ENCODE measurements at regions not wholly inside any gene's neighbourhood (a gene's known extent, or its start where the extent isn't known, plus 50 kb on each side); places are given as distances from the start of the nearest gene placed in this dataset.

DNA sequence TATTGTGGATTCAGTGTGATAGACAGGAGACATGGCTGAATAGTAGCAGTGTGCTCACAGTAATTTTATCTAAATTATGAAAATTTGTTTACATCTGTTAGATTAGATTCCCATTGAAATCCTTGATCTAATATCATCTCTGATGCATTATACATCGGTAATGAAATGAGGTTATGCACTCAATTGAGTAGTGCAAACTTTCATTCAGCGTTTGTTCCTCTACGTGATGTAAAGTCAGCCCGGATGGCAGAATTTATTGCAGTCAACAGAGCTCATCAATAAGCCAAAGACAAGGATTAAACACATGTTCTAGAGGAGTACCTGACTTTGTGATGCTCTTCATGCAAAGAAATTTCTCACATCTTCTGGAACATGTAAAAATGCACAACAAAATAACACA, 549.2 kb downstream of the GOLGA6L6 start:
- peaks cover 0 to 10% of the 10 kb centered on the region in 2 donors for H3K9me3 ChIP-seq
- H3K36me3 ChIP-seq = no peaks in the 10 kb centered on the region
- no peak for DNase-seq
- H3K27me3 ChIP-seq = no peaks in the 10 kb centered on the region
- intact Hi-C loops (cut with DNase I) = no loop called here
- no peak overlapping the region for H3K4me3 ChIP-seq
- TF ChIP-seq, protein P1, sequence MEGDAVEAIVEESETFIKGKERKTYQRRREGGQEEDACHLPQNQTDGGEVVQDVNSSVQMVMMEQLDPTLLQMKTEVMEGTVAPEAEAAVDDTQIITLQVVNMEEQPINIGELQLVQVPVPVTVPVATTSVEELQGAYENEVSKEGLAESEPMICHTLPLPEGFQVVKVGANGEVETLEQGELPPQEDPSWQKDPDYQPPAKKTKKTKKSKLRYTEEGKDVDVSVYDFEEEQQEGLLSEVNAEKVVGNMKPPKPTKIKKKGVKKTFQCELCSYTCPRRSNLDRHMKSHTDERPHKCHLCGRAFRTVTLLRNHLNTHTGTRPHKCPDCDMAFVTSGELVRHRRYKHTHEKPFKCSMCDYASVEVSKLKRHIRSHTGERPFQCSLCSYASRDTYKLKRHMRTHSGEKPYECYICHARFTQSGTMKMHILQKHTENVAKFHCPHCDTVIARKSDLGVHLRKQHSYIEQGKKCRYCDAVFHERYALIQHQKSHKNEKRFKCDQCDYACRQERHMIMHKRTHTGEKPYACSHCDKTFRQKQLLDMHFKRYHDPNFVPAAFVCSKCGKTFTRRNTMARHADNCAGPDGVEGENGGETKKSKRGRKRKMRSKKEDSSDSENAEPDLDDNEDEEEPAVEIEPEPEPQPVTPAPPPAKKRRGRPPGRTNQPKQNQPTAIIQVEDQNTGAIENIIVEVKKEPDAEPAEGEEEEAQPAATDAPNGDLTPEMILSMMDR (IDR thresholded peaks at IDR 0.05) = no peak
- no peak for ATAC-seq
- no peaks in the 10 kb centered on the region for H3K4me1 ChIP-seq
- no peak overlapping the region for H3K27ac ChIP-seq

DNA sequence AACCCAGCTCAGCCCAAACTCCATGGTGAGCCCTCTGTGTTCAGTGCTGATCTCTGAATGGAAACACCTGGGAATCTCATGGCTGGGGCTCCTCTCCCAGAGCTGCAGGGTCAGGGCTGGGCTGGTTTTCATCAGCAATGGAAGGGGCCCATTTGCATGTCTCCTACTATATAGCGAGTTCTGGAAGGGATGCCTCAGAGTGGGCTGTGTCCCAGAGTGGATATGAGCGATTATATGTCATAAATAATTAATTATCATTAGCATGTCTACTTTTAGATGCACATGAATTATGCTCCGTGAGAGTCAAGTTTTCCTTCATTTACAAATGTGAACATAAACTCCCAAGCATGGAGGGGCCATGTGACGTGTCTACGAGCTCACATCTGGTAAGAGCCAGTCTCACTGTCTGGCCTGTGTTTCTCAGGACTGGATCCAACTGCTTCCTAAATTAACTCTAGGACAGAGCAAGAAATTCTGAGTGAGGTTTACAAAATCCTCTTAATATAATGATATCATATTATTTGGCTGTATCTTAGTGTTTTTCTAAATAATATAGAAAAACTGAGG, 553.4 kb downstream of the GOLGA6L6 start:
- no peaks in the 10 kb centered on the region for H3K36me3 ChIP-seq
- no peak for DNase-seq
- H3K27me3 ChIP-seq = no peaks in the 10 kb centered on the region
- no peak for ATAC-seq
- no peak overlapping the region for H3K4me3 ChIP-seq
- H3K27ac ChIP-seq = no peak overlapping the region
- TF ChIP-seq, protein P1 (IDR thresholded peaks at IDR 0.05) = no peak
- H3K4me1 ChIP-seq = no peaks in the 10 kb centered on the region
- H3K9me3 ChIP-seq = peaks cover 0 to 10% of the 10 kb centered on the region in 2 donors
- intact Hi-C loops (cut with DNase I) = no loop called here

DNA sequence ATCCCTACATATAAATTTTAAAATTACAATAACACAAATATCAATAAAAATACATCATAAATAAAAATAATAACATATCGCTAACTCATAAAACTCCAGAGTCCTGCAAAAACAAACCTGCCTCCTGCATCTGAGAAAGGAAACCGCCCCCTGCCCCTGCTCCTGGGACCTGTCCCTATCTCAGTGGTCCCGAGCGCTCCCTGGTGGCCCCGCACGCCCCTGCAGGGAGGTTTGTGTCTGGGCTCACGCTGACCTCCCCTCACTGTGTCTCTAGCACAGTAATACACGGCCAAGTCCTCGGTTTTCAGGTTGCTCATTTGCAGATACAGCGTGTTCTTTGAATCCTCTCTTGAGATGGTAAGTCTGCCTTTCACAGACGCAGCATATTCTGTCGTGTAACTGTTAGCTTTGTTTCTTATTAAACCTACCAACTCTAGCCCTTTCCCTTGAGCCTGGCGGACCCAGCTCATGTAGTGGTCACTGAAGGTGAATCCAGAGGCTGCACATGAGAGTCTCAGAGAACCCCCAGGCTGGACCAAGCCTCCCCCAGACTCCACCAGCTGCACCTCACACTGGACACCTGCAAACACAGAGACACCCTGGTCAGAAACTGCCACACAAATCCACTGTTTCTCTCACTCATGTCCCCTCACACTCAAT, 554.1 kb downstream of the GOLGA6L6 start:
- no peak for ATAC-seq
- H3K4me3 ChIP-seq = no peak overlapping the region
- intact Hi-C loops (cut with DNase I) = no loop called here
- no peaks in the 10 kb centered on the region for H3K4me1 ChIP-seq
- H3K27me3 ChIP-seq = no peaks in the 10 kb centered on the region
- peaks cover 0 to 10% of the 10 kb centered on the region in 2 donors for H3K9me3 ChIP-seq
- peak in 1 of 4 donors; percentile 49 for DNase-seq
- no peaks in the 10 kb centered on the region for H3K36me3 ChIP-seq
- H3K27ac ChIP-seq = no peak overlapping the region
- TF ChIP-seq, protein P1 (IDR thresholded peaks at IDR 0.05) = no peak

DNA sequence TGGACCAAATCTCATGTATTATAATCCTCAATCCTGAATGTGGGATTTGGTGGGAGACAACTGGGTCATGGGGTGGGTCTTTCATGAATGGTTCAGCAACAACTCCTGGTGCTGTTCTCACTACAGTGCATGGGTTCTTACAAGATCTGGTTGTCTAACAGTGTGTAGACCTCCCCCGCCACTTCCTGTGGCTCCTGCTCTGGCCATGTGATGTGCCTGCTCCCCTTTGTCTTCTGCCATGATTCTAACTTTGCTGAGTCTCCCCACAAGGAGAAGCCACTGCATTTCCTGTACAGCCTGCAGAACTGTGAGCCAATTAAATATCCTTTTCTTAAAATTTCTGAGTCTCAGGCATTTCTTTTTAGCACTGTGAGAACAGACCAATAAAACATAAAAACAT, 557.5 kb downstream of the GOLGA6L6 start:
- Histone ChIP-seq H3K4me1 (no peaks in the 10 kb centered on the region), H3K4me3 (no peak overlapping the region), H3K36me3 (no peaks in the 10 kb centered on the region), H3K9me3 (peaks cover 0 to 2% of the 10 kb centered on the region in 2 donors), H3K27me3 (no peaks in the 10 kb centered on the region), H3K27ac (no peak overlapping the region)
- DNase-seq (no peak), ATAC-seq (no peak)
- intact Hi-C loops (cut with DNase I) = no loop called here
- TF ChIP-seq, protein P1 (IDR thresholded peaks at IDR 0.05) = no peak

DNA sequence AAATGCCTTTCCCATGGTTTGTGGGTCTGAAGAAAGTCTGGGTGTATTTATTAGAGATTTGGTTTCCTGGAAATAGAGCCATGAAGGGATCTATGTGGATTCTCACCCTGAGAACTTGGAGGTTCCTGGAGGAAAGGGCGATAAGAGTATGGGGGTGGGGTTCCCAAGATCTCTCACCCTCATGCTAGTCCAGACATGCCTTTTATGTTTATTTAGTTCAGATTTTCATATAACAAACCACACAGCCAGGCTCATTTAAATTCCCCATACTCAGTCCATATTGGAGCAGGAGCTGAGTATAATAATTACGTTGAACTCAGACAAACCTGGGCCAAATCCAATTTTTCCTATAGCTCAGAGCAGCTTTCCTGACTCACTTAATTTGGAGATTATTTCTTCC, 566.6 kb downstream of the GOLGA6L6 start:
- intact Hi-C loops (cut with DNase I) = no loop called here
- DNase-seq (no peak), ATAC-seq (no peak)
- H3K27ac ChIP-seq = no peak overlapping the region
- peaks cover 0 to 9% of the 10 kb centered on the region in 2 donors for H3K9me3 ChIP-seq
- TF ChIP-seq, protein P1 (IDR thresholded peaks at IDR 0.05) = no peak
- no peaks in the 10 kb centered on the region for H3K27me3 ChIP-seq
- H3K36me3 ChIP-seq = no peaks in the 10 kb centered on the region
- no peak overlapping the region for H3K4me3 ChIP-seq
- no peaks in the 10 kb centered on the region for H3K4me1 ChIP-seq
